Naive thymus-derived CD8-positive, alpha-beta T cell (primary cell): ENCODE measurements at regions not wholly inside any gene's neighbourhood (a gene's known extent, or its start where the extent isn't known, plus 50 kb on each side); places are given as distances from the start of the nearest gene placed in this dataset.

Experiments used
- ATAC-seq, 2 donors: fragments of 150-1000 bp; cut with Tn5 transposase in 1 of 2; sonication (Bioruptor Pico), chemical (Tn5 transposase) in 1 of 2; 1 replicate in 1 of 2; 2 replicates in 1 of 2; pipeline ENCODE4 v1.10.0; 2021; ENCODE audit warnings: mild to moderate bottlenecking in 2 of 2, moderate library complexity in 2 of 2
- POLR2A ChIA-PET: fragments of 350-600 bp; sonication (Branson Sonifier 250); formaldehyde crosslinking; loops from one replicate; lab custom pipeline; 2021; ENCODE audit warnings: antibody characterized with exemption; lab: Charles Lee
- DNase-seq, 10 donors: peaks; one replicate each; pipeline versions ENCODE4 v3.0.0 to v3.0.0-alpha.2; 2020 to 2022
- H3K27ac Mint-ChIP-seq, 10 donors: one replicate each; pipeline ENCODE4 v1.8.0; 2020 to 2022; ENCODE audit warnings: mild to moderate bottlenecking in 10 of 10, mixed read lengths in 10 of 10, moderate library complexity in 4 of 10, inconsistent platforms in 1 of 10
- H3K27me3 Mint-ChIP-seq, 5 donors: one replicate each; pipeline ENCODE4 v1.8.0; 2021 to 2022; ENCODE audit warnings: mixed read lengths in 5 of 5
- H3K36me3 Mint-ChIP-seq, 3 donors: one replicate each; pipeline ENCODE4 v1.8.0; 2020 to 2022; ENCODE audit warnings: mixed read lengths in 3 of 3, mild to moderate bottlenecking in 2 of 3, inconsistent platforms in 1 of 3
- H3K4me1 Mint-ChIP-seq, 4 donors: one replicate each; pipeline ENCODE4 v1.8.0; 2021 to 2022; ENCODE audit warnings: mixed read lengths in 4 of 4
- H3K4me3 Mint-ChIP-seq, 10 donors: one replicate each; pipeline ENCODE4 v1.8.0; 2020 to 2022; ENCODE audit warnings: mild to moderate bottlenecking in 10 of 10, mixed read lengths in 10 of 10, moderate library complexity in 6 of 10, inconsistent platforms in 1 of 10
- H3K9me3 Mint-ChIP-seq, 9 donors: one replicate each; pipeline ENCODE4 v1.8.0; 2020 to 2022; ENCODE audit warnings: mixed read lengths in 9 of 9, mild to moderate bottlenecking in 3 of 9, inconsistent platforms in 1 of 9, moderate library complexity in 1 of 9

DNA sequence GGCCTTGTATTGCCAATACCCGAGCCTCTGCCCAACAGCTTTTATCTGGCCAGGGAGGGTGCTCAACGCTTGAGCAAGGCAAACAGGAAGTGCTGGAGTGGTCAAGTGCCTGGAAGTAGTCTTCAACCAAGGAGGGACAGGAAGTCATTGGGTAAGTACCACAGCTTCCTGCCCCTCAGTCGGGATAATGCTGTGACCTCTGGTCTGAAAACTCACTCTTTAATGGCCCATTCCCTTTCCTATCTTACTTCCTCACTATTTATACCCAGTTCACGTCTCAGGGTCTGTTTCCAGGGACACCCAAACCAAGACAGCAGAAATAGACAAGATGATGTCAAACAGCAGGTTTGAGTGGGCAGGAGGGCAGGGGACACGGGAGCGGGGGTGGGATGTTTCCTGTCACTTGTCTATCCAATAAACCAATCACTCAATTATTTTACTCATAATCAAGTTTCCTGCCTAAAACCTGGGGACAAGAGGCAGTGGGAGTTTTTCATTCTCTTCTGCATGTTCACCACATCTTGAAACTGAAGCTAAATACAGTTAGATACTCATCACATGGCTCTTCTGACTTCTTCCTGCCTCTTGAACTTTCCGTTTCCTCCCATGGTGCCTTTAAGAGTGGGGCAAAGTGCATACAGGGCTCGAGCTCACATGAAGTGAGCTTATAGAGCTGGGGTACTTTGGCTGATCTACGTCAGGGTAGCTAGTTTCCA lies 68.9 kb upstream of the CAB39 start:
- no peaks in the 10 kb centered on the region for H3K27me3 Mint-ChIP-seq
- no peaks in the 10 kb centered on the region for H3K9me3 Mint-ChIP-seq
- POLR2A ChIA-PET, result interaction anchor here (0.7 to 5.0 kb wide), 7 partner anchors 11 to 71 kb away, joined by 3 to 51 read pairs (median 6); partner anchors contain the start of gene CAB39
- no peaks in the 10 kb centered on the region for H3K36me3 Mint-ChIP-seq
- ATAC-seq (peak; percentile 96 to 99), DNase-seq (peak in 7 of 10 donors; percentile 19 to 69 (median 35))
- H3K4me3 Mint-ChIP-seq, result peak overlapping the region; percentile 41 to 79 (median 72)
- H3K4me1 Mint-ChIP-seq, result peaks cover 8 to 31% (median 24%) of the 10 kb centered on the region in 4 donors
- H3K27ac Mint-ChIP-seq, result peak overlapping the region; percentile 82 to 98 (median 95)

DNA sequence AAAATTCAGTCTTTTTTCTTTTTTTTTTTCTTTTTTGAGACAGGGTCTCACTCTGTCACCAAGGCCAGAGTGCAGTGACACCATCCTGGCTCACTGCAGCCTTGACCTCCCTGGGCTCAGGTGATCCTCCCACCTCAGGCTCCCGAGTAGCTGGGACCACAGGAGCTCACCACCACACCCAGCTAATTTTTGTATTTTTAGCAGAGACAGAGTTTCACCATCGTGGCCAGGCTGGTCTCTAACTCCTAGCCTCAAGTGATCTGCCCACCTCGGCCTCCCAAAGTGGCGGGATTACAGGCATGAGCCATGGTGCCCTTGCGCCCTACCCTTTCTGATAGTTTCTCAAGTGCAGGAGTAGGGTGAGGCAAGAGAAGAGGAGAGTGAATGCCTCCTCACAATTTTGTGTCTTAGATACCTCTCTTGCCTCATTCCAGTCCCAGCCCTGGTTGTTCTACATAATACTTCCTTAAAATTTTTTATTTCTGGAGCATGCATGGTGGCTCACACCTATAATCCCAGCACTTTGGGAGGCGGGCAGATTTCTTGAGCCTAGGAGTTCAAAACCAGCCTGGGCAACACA lies 68.2 kb upstream of the CAB39 start:
- Mint-ChIP-seq H3K9me3 (no peaks in the 10 kb centered on the region), H3K27ac (peak overlapping the region; percentile 82 to 98 (median 95)), H3K36me3 (no peaks in the 10 kb centered on the region), H3K27me3 (no peaks in the 10 kb centered on the region), H3K4me3 (peak overlapping the region in 9 of 10 donors; percentile 52 to 79 (median 72)), H3K4me1 (peaks cover 8 to 31% (median 24%) of the 10 kb centered on the region in 4 donors)
- ATAC-seq (peak in 1 of 2 donors; percentile 7), DNase-seq (no peak)
- POLR2A ChIA-PET, result interaction anchor here (0.7 to 5.0 kb wide), 6 partner anchors 10 to 70 kb away, joined by 3 to 51 read pairs (median 6); partner anchors contain the start of gene CAB39

DNA sequence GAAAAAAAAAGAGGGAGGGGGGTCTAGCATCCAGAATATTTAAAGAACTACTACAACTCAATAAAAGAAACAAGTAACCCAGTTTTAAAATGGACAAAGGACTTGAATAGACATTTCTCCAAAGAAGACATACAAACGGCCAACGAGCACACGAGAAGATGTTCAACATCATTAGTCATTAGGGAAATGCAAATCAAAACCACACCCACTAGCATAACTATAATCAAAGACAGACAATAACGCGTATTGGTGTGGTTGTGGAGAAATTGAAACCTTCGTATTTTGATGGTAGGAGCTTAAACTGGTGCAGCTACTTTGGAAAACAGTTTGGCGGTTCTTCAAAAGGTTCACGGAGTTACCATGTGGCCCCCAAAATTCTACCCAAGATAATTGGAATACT lies 64.3 kb upstream of the CAB39 start:
- POLR2A ChIA-PET, result no interaction called here

DNA sequence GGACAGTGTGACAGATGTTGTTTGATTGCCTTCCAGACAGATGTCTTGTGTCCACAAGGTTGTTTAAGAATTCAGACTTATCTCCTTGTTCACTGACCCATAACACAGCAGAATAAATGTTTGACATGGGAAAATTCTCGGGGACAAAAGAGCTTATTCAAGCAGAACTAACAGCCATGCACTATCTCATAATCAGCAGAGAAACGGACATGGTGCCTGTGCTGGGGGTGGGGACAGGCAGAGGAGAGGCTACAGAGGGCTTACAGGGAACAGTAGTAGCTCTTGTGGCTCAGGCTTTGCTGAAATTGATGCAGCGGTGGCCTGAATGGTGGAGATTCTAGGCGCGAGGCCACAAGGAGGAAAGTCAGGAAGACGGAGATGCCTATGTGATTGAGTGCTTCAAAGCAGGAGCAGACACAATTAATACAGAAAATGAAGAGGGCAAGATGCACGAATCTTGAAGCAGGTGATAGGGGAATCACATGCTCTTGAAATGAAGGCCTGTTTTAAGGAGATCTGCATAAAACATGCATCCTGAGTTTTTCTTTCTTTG lies 62.0 kb upstream of the CAB39 start:
- POLR2A ChIA-PET, result interaction anchor here (0.6 kb wide), 1 partner anchor 9 kb away, joined by 3 read pairs; no protein-coding TSS in a partner anchor
- H3K4me1 Mint-ChIP-seq, result peaks cover 11 to 35% (median 27%) of the 10 kb centered on the region in 4 donors
- ATAC-seq (no peak), DNase-seq (no peak)
- H3K9me3 Mint-ChIP-seq, result no peaks in the 10 kb centered on the region
- H3K36me3 Mint-ChIP-seq, result no peaks in the 10 kb centered on the region
- H3K27me3 Mint-ChIP-seq, result no peaks in the 10 kb centered on the region
- H3K27ac Mint-ChIP-seq, result peak overlapping the region in 3 of 10 donors; percentile 0 to 16 (median 14)
- no peak overlapping the region for H3K4me3 Mint-ChIP-seq

More for the DNA sequence above, 64.3 kb upstream of the CAB39 start:
- no peak overlapping the region for H3K4me3 Mint-ChIP-seq
- H3K36me3 Mint-ChIP-seq, result no peaks in the 10 kb centered on the region
- ATAC-seq (no peak), DNase-seq (no peak)
- H3K27ac Mint-ChIP-seq, result no peak overlapping the region
- H3K27me3 Mint-ChIP-seq, result no peaks in the 10 kb centered on the region
- H3K9me3 Mint-ChIP-seq, result no peaks in the 10 kb centered on the region
- H3K4me1 Mint-ChIP-seq, result peaks cover 12 to 30% (median 28%) of the 10 kb centered on the region in 4 donors

DNA sequence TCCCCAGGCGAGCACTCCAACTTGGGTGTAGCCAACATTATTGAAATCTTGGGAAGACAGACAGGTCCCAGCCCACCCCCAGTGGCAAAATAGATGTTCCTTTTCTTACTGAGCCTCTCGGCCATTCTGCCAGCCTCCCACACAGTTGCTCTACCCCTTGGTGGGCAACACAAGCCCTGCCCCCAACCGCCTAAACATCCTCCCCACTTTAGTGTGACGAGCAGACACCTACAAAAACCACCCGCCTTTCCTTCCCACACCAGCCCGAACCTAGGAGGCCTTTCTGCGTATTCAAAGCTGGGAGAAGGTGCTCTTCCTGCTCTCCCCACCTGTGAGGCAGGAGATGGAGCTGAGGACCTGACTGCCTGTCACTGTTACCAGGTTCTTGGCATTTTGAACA lies 58.6 kb upstream of the CAB39 start:
- no peaks in the 10 kb centered on the region for H3K9me3 Mint-ChIP-seq
- POLR2A ChIA-PET, result interaction anchor here (1.6 kb wide), 1 partner anchor 60 kb away, joined by 4 read pairs; no protein-coding TSS in a partner anchor
- H3K36me3 Mint-ChIP-seq, result no peaks in the 10 kb centered on the region
- H3K4me1 Mint-ChIP-seq, result peaks cover 25 to 64% (median 56%) of the 10 kb centered on the region in 4 donors
- no peaks in the 10 kb centered on the region for H3K27me3 Mint-ChIP-seq
- H3K27ac Mint-ChIP-seq, result peak overlapping the region in 9 of 10 donors; percentile 9 to 92 (median 68)
- no peak for DNase-seq
- ATAC-seq, result peak; percentile 35 to 49
- peak overlapping the region in 9 of 10 donors; percentile 26 to 81 (median 61) for H3K4me3 Mint-ChIP-seq

DNA sequence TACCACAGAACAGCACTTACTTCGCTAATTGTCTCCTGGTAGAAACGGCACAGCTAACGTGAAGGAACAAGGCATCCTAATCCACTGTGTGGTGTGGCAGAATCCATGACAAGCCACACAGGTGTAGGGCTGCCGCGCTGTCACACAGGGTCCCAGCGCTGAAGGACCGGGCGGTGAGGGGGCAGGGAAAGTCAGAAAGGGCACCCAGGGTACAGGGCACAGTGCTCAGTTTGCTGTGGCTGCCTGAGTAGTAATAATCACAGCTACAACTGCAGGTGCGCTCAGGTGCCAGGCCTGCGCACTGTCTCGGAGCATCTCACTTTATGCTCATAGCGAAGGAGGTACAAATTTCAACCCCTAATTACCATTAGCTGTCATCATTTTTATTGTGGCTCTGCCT lies 55.2 kb upstream of the CAB39 start:
- peaks cover 39 to 84% (median 81%) of the 10 kb centered on the region in 4 donors for H3K4me1 Mint-ChIP-seq
- H3K27ac Mint-ChIP-seq, result peak overlapping the region in 5 of 10 donors; percentile 36 to 81 (median 57)
- H3K27me3 Mint-ChIP-seq, result no peaks in the 10 kb centered on the region
- no peaks in the 10 kb centered on the region for H3K36me3 Mint-ChIP-seq
- DNase-seq (no peak), ATAC-seq (no peak)
- POLR2A ChIA-PET, result interaction anchor here (0.9 to 1.7 kb wide), 3 partner anchors 10 to 56 kb away, joined by 3 to 11 read pairs (median 3); no protein-coding TSS in a partner anchor
- H3K9me3 Mint-ChIP-seq, result peaks cover 0 to 1% (median 0%) of the 10 kb centered on the region in 9 donors
- peak overlapping the region in 3 of 10 donors; percentile 4 to 14 (median 7) for H3K4me3 Mint-ChIP-seq

DNA sequence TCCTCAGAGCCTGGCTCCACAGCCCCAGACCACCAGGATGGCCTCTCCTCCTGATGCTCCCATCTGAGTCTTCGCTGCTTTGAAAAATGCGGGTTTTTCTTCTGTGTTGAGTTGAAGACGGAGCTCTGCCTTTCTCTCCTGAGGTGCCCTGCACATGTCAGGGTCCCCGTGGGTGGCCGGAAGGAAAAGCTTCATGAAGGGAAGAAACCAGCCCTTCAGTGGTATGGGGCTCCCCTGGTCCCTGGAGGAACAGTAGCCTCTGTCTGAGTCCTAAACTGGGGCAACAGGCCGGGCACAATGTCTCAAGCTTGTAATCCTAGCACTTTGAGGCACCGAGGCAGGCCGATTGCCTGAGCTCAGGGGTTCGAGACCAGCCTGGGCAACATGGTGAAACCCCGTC lies 54.7 kb upstream of the CAB39 start:
- H3K9me3 Mint-ChIP-seq, result peaks cover 0 to 1% (median 0%) of the 10 kb centered on the region in 9 donors
- H3K4me1 Mint-ChIP-seq, result peaks cover 41 to 84% (median 81%) of the 10 kb centered on the region in 4 donors
- ATAC-seq (no peak), DNase-seq (no peak)
- no peaks in the 10 kb centered on the region for H3K27me3 Mint-ChIP-seq
- H3K36me3 Mint-ChIP-seq, result no peaks in the 10 kb centered on the region
- peak overlapping the region in 3 of 10 donors; percentile 11 to 75 (median 14) for H3K4me3 Mint-ChIP-seq
- POLR2A ChIA-PET, result interaction anchor here (0.6 to 1.7 kb wide), 5 partner anchors 11 to 56 kb away, joined by 3 to 11 read pairs (median 3); no protein-coding TSS in a partner anchor
- peak overlapping the region in 7 of 10 donors; percentile 37 to 87 (median 57) for H3K27ac Mint-ChIP-seq

DNA sequence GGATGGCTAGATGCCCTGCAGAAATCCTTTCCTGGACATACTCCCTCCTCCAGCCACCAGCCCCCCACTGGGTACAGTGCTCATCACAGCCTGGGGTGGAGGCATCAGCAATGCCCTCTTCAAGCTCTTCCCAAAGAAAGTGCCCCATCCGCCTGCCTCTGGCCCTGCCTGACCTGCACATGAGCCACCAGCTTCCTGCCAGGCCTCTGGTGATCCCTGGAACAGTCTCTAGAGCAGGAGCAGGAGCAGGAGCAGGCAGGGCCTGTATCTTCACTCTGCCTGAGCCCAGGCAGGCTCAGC lies 54.1 kb upstream of the CAB39 start:
- no peak for ATAC-seq
- no peak for DNase-seq
- peaks cover 46 to 89% (median 87%) of the 10 kb centered on the region in 4 donors for H3K4me1 Mint-ChIP-seq
- H3K9me3 Mint-ChIP-seq, result peaks cover 0 to 1% (median 0%) of the 10 kb centered on the region in 9 donors
- H3K36me3 Mint-ChIP-seq, result no peaks in the 10 kb centered on the region
- POLR2A ChIA-PET, result interaction anchor here (0.6 to 1.7 kb wide), 4 partner anchors 11 to 15 kb away, joined by 3 to 11 read pairs (median 4); no protein-coding TSS in a partner anchor
- peak overlapping the region in 8 of 10 donors; percentile 20 to 80 (median 62) for H3K4me3 Mint-ChIP-seq
- no peaks in the 10 kb centered on the region for H3K27me3 Mint-ChIP-seq
- H3K27ac Mint-ChIP-seq, result peak overlapping the region in 8 of 10 donors; percentile 8 to 88 (median 82)

DNA sequence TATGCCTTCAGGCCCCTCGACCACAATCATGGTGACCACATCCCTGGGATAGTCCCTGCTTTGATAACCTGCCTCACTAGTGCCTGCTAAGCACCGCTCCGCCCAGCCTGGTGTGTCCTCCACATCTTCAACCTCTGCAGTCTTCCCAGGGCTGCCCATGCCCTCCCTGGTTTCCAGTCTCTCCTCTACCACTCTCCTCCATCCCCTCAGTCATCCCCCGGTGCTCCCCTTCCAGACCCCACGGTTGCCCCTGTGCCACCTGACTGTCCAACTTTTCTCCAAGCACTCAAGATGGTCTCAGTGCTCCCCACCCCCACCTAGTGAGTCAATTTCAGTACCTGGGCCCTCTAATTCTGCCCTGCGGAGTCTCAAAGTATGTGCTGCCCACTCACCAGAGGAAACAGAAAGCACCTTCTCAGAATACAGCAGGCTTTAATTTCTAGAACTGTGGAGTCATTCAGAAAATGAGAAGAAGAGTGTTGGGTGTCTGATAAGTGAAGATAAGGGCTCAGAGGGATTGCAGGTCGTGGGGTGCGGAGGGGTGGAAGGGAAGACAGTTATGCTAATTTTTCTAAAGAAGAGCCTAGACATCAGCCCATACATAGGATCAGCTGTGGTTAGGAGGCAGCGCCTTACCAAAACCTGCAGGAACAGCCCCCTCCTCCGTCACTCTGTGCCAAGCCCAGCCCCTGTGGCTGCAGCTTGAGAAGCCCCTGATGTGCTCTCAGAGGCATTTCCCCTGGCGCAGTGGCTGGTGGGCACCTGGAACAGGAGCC lies 53.6 kb upstream of the CAB39 start:
- peaks cover 47 to 91% (median 88%) of the 10 kb centered on the region in 4 donors for H3K4me1 Mint-ChIP-seq
- H3K27me3 Mint-ChIP-seq, result no peaks in the 10 kb centered on the region
- H3K27ac Mint-ChIP-seq, result peak overlapping the region; percentile 53 to 88 (median 82)
- POLR2A ChIA-PET, result interaction anchor here (0.6 to 3.3 kb wide), 6 partner anchors 11 to 29 kb away, joined by 3 to 51 read pairs (median 4); no protein-coding TSS in a partner anchor
- H3K9me3 Mint-ChIP-seq, result peaks cover 0 to 1% (median 0%) of the 10 kb centered on the region in 9 donors
- ATAC-seq (peak; percentile 23 to 58), DNase-seq (peak in 5 of 10 donors; percentile 15 to 38 (median 30))
- no peaks in the 10 kb centered on the region for H3K36me3 Mint-ChIP-seq
- H3K4me3 Mint-ChIP-seq, result peak overlapping the region; percentile 30 to 80 (median 62)

DNA sequence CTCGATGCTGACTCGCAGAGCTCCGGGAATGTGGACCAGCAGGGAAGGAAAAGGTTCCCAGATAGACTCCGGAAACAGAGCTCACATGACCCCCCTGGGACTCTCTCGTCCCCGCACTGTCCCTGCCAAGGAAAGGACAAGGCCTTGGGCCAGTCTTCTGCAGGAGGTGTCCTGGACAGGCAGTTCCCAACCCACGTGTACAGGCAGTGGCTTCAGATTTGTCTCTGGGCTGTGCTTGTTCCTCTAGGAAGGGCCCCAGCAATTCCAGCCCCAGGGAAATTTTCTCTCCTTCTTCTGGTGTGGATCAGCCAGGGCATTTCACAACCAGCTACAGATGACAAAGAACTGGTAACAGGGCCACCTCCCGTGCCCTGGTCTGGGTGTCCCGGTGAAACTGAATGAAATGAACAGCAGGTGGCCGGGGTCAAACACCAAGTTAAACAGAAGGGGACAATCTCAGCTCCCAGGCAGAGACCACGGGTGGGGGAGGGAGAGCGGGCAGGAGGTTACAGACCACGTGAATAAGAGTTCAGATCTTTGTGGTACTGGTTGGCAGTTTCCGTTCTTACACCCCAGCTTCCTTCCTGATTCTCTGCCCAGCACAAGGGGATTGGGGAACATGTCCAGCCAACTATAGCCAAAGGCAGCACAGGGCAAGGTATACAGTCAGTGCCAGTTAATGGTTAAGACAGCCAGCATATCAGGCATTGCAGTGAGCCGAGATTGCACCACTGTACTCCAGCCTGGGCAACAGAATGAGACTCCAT lies 52.2 kb upstream of the CAB39 start:
- Mint-ChIP-seq H3K27ac (peak overlapping the region; percentile 81 to 96 (median 90)), H3K36me3 (no peaks in the 10 kb centered on the region), H3K27me3 (no peaks in the 10 kb centered on the region), H3K4me1 (peaks cover 55 to 95% (median 94%) of the 10 kb centered on the region in 4 donors), H3K4me3 (peak overlapping the region; percentile 56 to 87 (median 78)), H3K9me3 (peaks cover 0 to 1% (median 0%) of the 10 kb centered on the region in 9 donors)
- peak; percentile 35 to 70 for ATAC-seq
- DNase-seq, result peak in 8 of 10 donors; percentile 16 to 68 (median 46)
- POLR2A ChIA-PET, result interaction anchor here (0.5 to 3.3 kb wide), 9 partner anchors 16 to 925 kb away, joined by 3 to 51 read pairs (median 4); no protein-coding TSS in a partner anchor
